SK-N-SH (cell line): ENCODE measurements at regions not wholly inside any gene's neighbourhood (a gene's known extent, or its start where the extent isn't known, plus 50 kb on each side); places are given as distances from the start of the nearest gene placed in this dataset.

Experiments used
- CTCF ChIA-PET: fragments of 300-600, 350-600 bp; formaldehyde crosslinking; extraction: SDS; loops from one replicate; lab custom pipeline; 2021; lab: Yijun Ruan, JAX
- POLR2A ChIA-PET: fragments of 350-600 bp; sonication (Branson Sonifier 250); formaldehyde crosslinking; extraction: SDS; loops from one replicate; lab custom pipeline; 2020; ENCODE audit warnings: antibody characterized with exemption, inconsistent platforms; lab: Yijun Ruan, JAX
- DNase-seq: peaks from one replicate; pipeline ENCODE4 v3.0.0; 2012
- H2AFZ ChIP-seq: fragments of 200-600 bp; sonication (generic); 2 replicates; pipeline ENCODE4 v1.8.1; 2016; ENCODE audit warnings: antibody characterized with exemption, mild to moderate bottlenecking, low read depth
- H3F3A ChIP-seq: fragments of 200-600 bp; sonication (generic); replicated peaks from 2 replicates; pipeline ENCODE3; 2016; ENCODE audit warnings: antibody characterized with exemption, mild to moderate bottlenecking; ENCODE audit not compliant: insufficient read depth
- H3K27ac ChIP-seq, 2 experiments: fragments of 200-500 bp in 1 of 2; fragments of 200-600 bp in 1 of 2; sonication (Bioruptor generic) in 1 of 2; sonication (generic), shearing (Covaris generic) in 1 of 2; 2 replicates each; pipeline versions ENCODE4 v1.5.1 to v1.6.1; 2014 to 2016; ENCODE audit warnings: low read depth in 2 of 2, inconsistent platforms in 1 of 2, low read length in 1 of 2, mild to moderate bottlenecking in 1 of 2, mixed read lengths in 1 of 2
- H3K27me3 ChIP-seq: fragments of 200-600 bp; sonication (generic), shearing (Covaris generic); 2 replicates; pipeline ENCODE4 v1.6.1; 2016; ENCODE audit warnings: mixed run types; ENCODE audit not compliant: insufficient read depth
- H3K36me3 ChIP-seq, 2 experiments: fragments of 200-500 bp in 1 of 2; fragments of 200-600 bp in 1 of 2; sonication (Bioruptor generic) in 1 of 2; sonication (generic) in 1 of 2; replicated peaks in 1 of 2; 2 replicates each; pipeline versions ENCODE3 to v1.5.1; 2014 to 2016; ENCODE audit warnings: low read length in 1 of 2, mild to moderate bottlenecking in 1 of 2; ENCODE audit not compliant: insufficient read depth in 2 of 2, control insufficient read depth in 1 of 2
- H3K4me1 ChIP-seq, 2 experiments: fragments of 200-500 bp in 1 of 2; fragments of 200-600 bp in 1 of 2; sonication (Bioruptor generic) in 1 of 2; sonication (generic), shearing (Covaris generic) in 1 of 2; 2 replicates each; pipeline versions ENCODE4 v1.5.1 to v1.6.1; 2014 to 2016; ENCODE audit warnings: low read depth in 1 of 2, low read length in 1 of 2, mixed run types in 1 of 2; ENCODE audit not compliant: insufficient read depth in 2 of 2, control insufficient read depth in 1 of 2
- H3K4me2 ChIP-seq: fragments of 200-600 bp; sonication (generic), shearing (Covaris generic); 2 replicates; pipeline ENCODE4 v1.6.1; 2017; ENCODE audit warnings: mixed run types
- H3K4me3 ChIP-seq, 2 experiments: fragments of 200-500 bp in 1 of 2; fragments of 200-600 bp in 1 of 2; sonication (Bioruptor generic) in 1 of 2; sonication (generic), shearing (Covaris generic) in 1 of 2; 2 replicates each; pipeline versions ENCODE4 v1.5.1 to v1.8.1; 2014 to 2016; ENCODE audit warnings: low read depth in 2 of 2, inconsistent platforms in 1 of 2, low read length in 1 of 2, mild to moderate bottlenecking in 1 of 2, mixed read lengths in 1 of 2, moderate library complexity in 1 of 2
- H3K79me2 ChIP-seq: fragments of 200-600 bp; sonication (generic); 2 replicates; pipeline ENCODE4 v1.8.1; 2017; ENCODE audit warnings: mild to moderate bottlenecking; ENCODE audit not compliant: insufficient read depth
- H3K9ac ChIP-seq: fragments of 200-600 bp; sonication (generic); 2 replicates; pipeline ENCODE4 v1.6.1; 2017; ENCODE audit warnings: mixed run types
- H3K9me2 ChIP-seq: fragments of 200-600 bp; sonication (generic); 2 replicates; pipeline ENCODE4 v1.6.1; 2017; ENCODE audit warnings: mixed run types
- H3K9me3 ChIP-seq: fragments of 200-600 bp; sonication (generic); 2 replicates; pipeline ENCODE4 v1.6.1; 2017; ENCODE audit warnings: mixed run types, mild to moderate bottlenecking, moderate library complexity
- H4K20me1 ChIP-seq: fragments of 200-600 bp; sonication (generic); 2 replicates; pipeline ENCODE4 v1.6.1; 2017; ENCODE audit warnings: mild to moderate bottlenecking, mixed run types; ENCODE audit not compliant: insufficient read depth
- CHD2 ChIP-seq: fragments of 150-350 bp; IDR thresholded peaks from 2 replicates; pipeline ENCODE4 v1.6.1; 2018; ENCODE audit warnings: low read length; ENCODE audit not compliant: partially characterized antibody
- ELF1 ChIP-seq: IDR thresholded peaks from 2 replicates; pipeline ENCODE4 v1.4.0; 2012
- EP300 ChIP-seq, 2 experiments: IDR thresholded peaks; 2 replicates each; pipeline versions ENCODE4 v1.4.0 to v1.6.1; 2012; ENCODE audit warnings: borderline replicate concordance in 1 of 2, low read depth in 1 of 2, low read length in 1 of 2
- FOXM1 ChIP-seq: IDR thresholded peaks from 2 replicates; pipeline ENCODE4 v1.4.0; 2012; ENCODE audit warnings: low read depth, mild to moderate bottlenecking
- GATA2 ChIP-seq: sonication (generic); formaldehyde crosslinking; IDR thresholded peaks from 2 replicates; pipeline ENCODE4 v1.5.0; 2020; ENCODE audit warnings: mild to moderate bottlenecking, missing genetic modification reagents
- MEF2A ChIP-seq: IDR thresholded peaks from 2 replicates; pipeline ENCODE4 v1.4.0; 2012; ENCODE audit warnings: low read depth, borderline replicate concordance
- MXI1 ChIP-seq: IDR thresholded peaks from 2 replicates; pipeline ENCODE4 v1.6.1; 2012; ENCODE audit warnings: mild to moderate bottlenecking, low read depth, low read length, improper control_type of control experiment
- POLR2AphosphoS5 ChIP-seq: IDR thresholded peaks from 2 replicates; pipeline ENCODE4 v1.6.1; 2012; ENCODE audit warnings: low read depth, low read length
- RAD21 ChIP-seq: IDR thresholded peaks from 2 replicates; pipeline ENCODE4 v1.6.1; 2012; ENCODE audit warnings: mild to moderate bottlenecking, low read length
- RCOR1 ChIP-seq: fragments of 150-350 bp; IDR thresholded peaks from 2 replicates; pipeline ENCODE4 v1.6.1; 2017; ENCODE audit warnings: antibody characterized with exemption, low read length
- TAF1 ChIP-seq: IDR thresholded peaks from 2 replicates; pipeline ENCODE4 v1.6.1; 2012; ENCODE audit warnings: low read depth, mild to moderate bottlenecking, low read length, moderate library complexity, borderline replicate concordance
- TCF12 ChIP-seq: IDR thresholded peaks from 2 replicates; pipeline ENCODE4 v1.4.0; 2012
- TEAD4 ChIP-seq: IDR thresholded peaks from 2 replicates; pipeline ENCODE4 v1.4.0; 2012; ENCODE audit warnings: mild to moderate bottlenecking, borderline replicate concordance; ENCODE audit not compliant: insufficient read depth
- WGBS: methylation state at CpG from one replicate; pipeline ENCODE4 v1.1.6; 2017; ENCODE audit warnings: low lambda C conversion rate; 5-methylcytosine and 5-hydroxymethylcytosine counted together
- TF ChIP-seq, protein P1 (sequence below): IDR thresholded peaks from 2 replicates; pipeline ENCODE4 v1.4.0; 2012; ENCODE audit warnings: low read depth, borderline replicate concordance
- TF ChIP-seq, protein P2 (sequence below): IDR thresholded peaks from 2 replicates; pipeline ENCODE4; 2012

GRCh38 chr4:180855184-180855583, 1388.0 kb upstream of the TENM3 start:
- no peaks in the 10 kb centered on the region for H3K9me2 ChIP-seq
- no peak for TF ChIP-seq MEF2A
- peak; percentile 53; the same call in 1 of the 2 replicates for TF ChIP-seq RCOR1
- peak in 1 of 2 experiments; percentile 71; a peak in 2 of 4 replicates for TF ChIP-seq EP300 (IDR thresholded peaks at IDR 0.05; ENCODE audit: borderline replicate concordance in 1 of 2, low read depth in 1 of 2, low read length in 1 of 2)
- TF ChIP-seq POLR2AphosphoS5 = no peak
- 0 out of 2 replicates have a peak, but pooled peaks have one; percentile 11 for TF ChIP-seq MXI1
- TF ChIP-seq, all 33 proteins: peak for 3
- peak; percentile 53 for DNase-seq
- ChIA-PET CTCF (no interaction called here), POLR2A (no interaction called here)
- Histone ChIP-seq H4K20me1 (no peaks in the 10 kb centered on the region), H3K79me2 (no peaks in the 10 kb centered on the region), H3F3A (no peaks in the 10 kb centered on the region), H3K9ac (no peak overlapping the region), H3K9me3 (no peaks in the 10 kb centered on the region), H3K27ac (no peak overlapping the region; a peak in 1 of 4 replicates), H2AFZ (no peak overlapping the region), H3K4me1 (peaks cover 0 to 3% of the 10 kb centered on the region in 2 experiments; a peak in 2 of 4 replicates), H3K36me3 (no peaks in the 10 kb centered on the region), H3K4me3 (no peak overlapping the region), H3K27me3 (no peaks in the 10 kb centered on the region), H3K4me2 (no peak overlapping the region)
- 2% methylated on average over 2 of the region's 2 CpGs for WGBS

GRCh38 chr4:180860089-180860720, 1383.0 kb upstream of the TENM3 start:
- WGBS = 30% methylated on average over 10 of the region's 12 CpGs
- no peak for DNase-seq
- no peaks in the 10 kb centered on the region for H3K27me3 ChIP-seq
- ChIA-PET CTCF (no interaction called here), POLR2A (no interaction called here)
- TF ChIP-seq RAD21 = no peak
- TF ChIP-seq TCF12 = no peak
- TF ChIP-seq TEAD4 = no peak
- TF ChIP-seq, protein P1, sequence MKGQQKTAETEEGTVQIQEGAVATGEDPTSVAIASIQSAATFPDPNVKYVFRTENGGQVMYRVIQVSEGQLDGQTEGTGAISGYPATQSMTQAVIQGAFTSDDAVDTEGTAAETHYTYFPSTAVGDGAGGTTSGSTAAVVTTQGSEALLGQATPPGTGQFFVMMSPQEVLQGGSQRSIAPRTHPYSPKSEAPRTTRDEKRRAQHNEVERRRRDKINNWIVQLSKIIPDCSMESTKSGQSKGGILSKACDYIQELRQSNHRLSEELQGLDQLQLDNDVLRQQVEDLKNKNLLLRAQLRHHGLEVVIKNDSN = no peak
- no peak for TF ChIP-seq GATA2 (CRISPR knock-in tag)
- TF ChIP-seq RCOR1 = no peak
- no peak for TF ChIP-seq CHD2
- TF ChIP-seq, protein P2, sequence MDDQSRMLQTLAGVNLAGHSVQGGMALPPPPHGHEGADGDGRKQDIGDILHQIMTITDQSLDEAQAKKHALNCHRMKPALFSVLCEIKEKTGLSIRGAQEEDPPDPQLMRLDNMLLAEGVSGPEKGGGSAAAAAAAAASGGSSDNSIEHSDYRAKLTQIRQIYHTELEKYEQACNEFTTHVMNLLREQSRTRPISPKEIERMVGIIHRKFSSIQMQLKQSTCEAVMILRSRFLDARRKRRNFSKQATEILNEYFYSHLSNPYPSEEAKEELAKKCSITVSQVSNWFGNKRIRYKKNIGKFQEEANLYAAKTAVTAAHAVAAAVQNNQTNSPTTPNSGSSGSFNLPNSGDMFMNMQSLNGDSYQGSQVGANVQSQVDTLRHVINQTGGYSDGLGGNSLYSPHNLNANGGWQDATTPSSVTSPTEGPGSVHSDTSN = no peak
- TF ChIP-seq MEF2A = no peak
- no peak for TF ChIP-seq ELF1
- no peak for TF ChIP-seq FOXM1
- TF ChIP-seq TAF1 = no peak
- no peak overlapping the region for H3K4me2 ChIP-seq
- H4K20me1 ChIP-seq = no peaks in the 10 kb centered on the region
- H3K27ac ChIP-seq = no peak overlapping the region
- H3K9me3 ChIP-seq = no peaks in the 10 kb centered on the region
- no peaks in the 10 kb centered on the region for H3K9me2 ChIP-seq
- H3K9ac ChIP-seq = no peak overlapping the region
- no peaks in the 10 kb centered on the region; a peak in 2 of 4 replicates for H3K4me1 ChIP-seq
- no peaks in the 10 kb centered on the region for H3K36me3 ChIP-seq
- H3K4me3 ChIP-seq = no peak overlapping the region
- H3F3A ChIP-seq = no peaks in the 10 kb centered on the region
- H2AFZ ChIP-seq = no peak overlapping the region
- H3K79me2 ChIP-seq = no peaks in the 10 kb centered on the region
